Mesenchymal stem cell (in vitro differentiated cells and primary cell): ENCODE measurements at regions not wholly inside any gene's neighbourhood (a gene's known extent, or its start where the extent isn't known, plus 50 kb on each side); places are given as distances from the start of the nearest gene placed in this dataset.

ENCODE experiments used
- DNase-seq: peaks from one replicate; pipeline ENCODE4 v3.0.0-alpha.2; 2013
- H2AFZ ChIP-seq: one replicate; pipeline ENCODE4 v1.6.1; 2013; ENCODE audit warnings: low read depth, mild to moderate bottlenecking, control low read depth, inconsistent platforms, low read length, moderate library complexity
- H2AK5ac ChIP-seq: 2 replicates; pipeline ENCODE4 v1.6.1; 2013; ENCODE audit warnings: low read length, moderate library complexity, mild to moderate bottlenecking, inconsistent platforms; ENCODE audit not compliant: severe bottlenecking
- H2BK120ac ChIP-seq: one replicate; pipeline ENCODE4 v1.6.1; 2013; ENCODE audit warnings: low read depth, mild to moderate bottlenecking, inconsistent platforms, low read length, moderate library complexity
- H2BK12ac ChIP-seq, 2 experiments: one replicate each; pipeline ENCODE4 v1.6.1; 2013; ENCODE audit warnings: inconsistent platforms in 2 of 2, low read length in 2 of 2, mild to moderate bottlenecking in 2 of 2, moderate library complexity in 2 of 2, control low read depth in 1 of 2
- H2BK15ac ChIP-seq: one replicate; pipeline ENCODE4 v1.6.1; 2013; ENCODE audit warnings: mild to moderate bottlenecking, low read depth, inconsistent platforms; ENCODE audit not compliant: poor library complexity, severe bottlenecking
- H2BK5ac ChIP-seq: 2 replicates; pipeline ENCODE4 v1.6.1; 2013; ENCODE audit warnings: low read depth, mild to moderate bottlenecking, low read length, control low read depth, inconsistent platforms; ENCODE audit not compliant: poor library complexity, severe bottlenecking
- H3K14ac ChIP-seq, 2 experiments: one replicate each; pipeline ENCODE4 v1.6.1; 2013; ENCODE audit warnings: inconsistent platforms in 2 of 2, low read length in 2 of 2, control low read depth in 1 of 2, mild to moderate bottlenecking in 1 of 2, moderate library complexity in 1 of 2
- H3K18ac ChIP-seq, 2 experiments: one replicate each; pipeline ENCODE4 v1.6.1; 2013; ENCODE audit warnings: inconsistent platforms in 2 of 2, low read length in 2 of 2, control low read depth in 1 of 2, low read depth in 1 of 2, mild to moderate bottlenecking in 1 of 2
- H3K23ac ChIP-seq, 2 experiments: one replicate each; pipeline ENCODE4 v1.6.1; 2013; ENCODE audit warnings: inconsistent platforms in 2 of 2, low read length in 2 of 2, mild to moderate bottlenecking in 2 of 2, moderate library complexity in 2 of 2, control low read depth in 1 of 2
- H3K27ac ChIP-seq: 2 replicates; pipeline ENCODE4 v1.5.1; 2013; ENCODE audit warnings: mild to moderate bottlenecking, moderate library complexity, low read length, control low read depth, inconsistent platforms; ENCODE audit not compliant: poor library complexity, severe bottlenecking
- H3K27me3 ChIP-seq, 2 experiments: 2 replicates each; pipeline versions ENCODE4 v1.6.1 to v1.7.0; 2013; ENCODE audit warnings: low read length in 2 of 2, mild to moderate bottlenecking in 2 of 2, moderate library complexity in 2 of 2, control low read depth in 1 of 2, inconsistent platforms in 1 of 2; ENCODE audit not compliant: control insufficient read depth in 1 of 2, insufficient read depth in 1 of 2
- H3K36me3 ChIP-seq, 2 experiments: 2 replicates each; pipeline versions ENCODE4 v1.6.1 to v1.7.0; 2013; ENCODE audit warnings: low read length in 2 of 2, control low read depth in 1 of 2, inconsistent platforms in 1 of 2, low read depth in 1 of 2, mild to moderate bottlenecking in 1 of 2; ENCODE audit not compliant: insufficient read depth in 2 of 2, control insufficient read depth in 1 of 2
- H3K4ac ChIP-seq, 2 experiments: one replicate each; pipeline ENCODE4 v1.6.1; 2013; ENCODE audit warnings: inconsistent platforms in 2 of 2, low read length in 2 of 2, mild to moderate bottlenecking in 2 of 2, moderate library complexity in 2 of 2, control low read depth in 1 of 2, low read depth in 1 of 2
- H3K4me1 ChIP-seq: 2 replicates; pipeline ENCODE4 v1.6.1; 2013; ENCODE audit warnings: low read depth, low read length, control low read depth; ENCODE audit not compliant: control insufficient read depth, insufficient read depth
- H3K4me2 ChIP-seq: 2 replicates; pipeline ENCODE4 v1.6.1; 2013; ENCODE audit warnings: low read length, mild to moderate bottlenecking, inconsistent platforms; ENCODE audit not compliant: poor library complexity, severe bottlenecking
- H3K4me3 ChIP-seq, 2 experiments: 2 replicates each; pipeline versions ENCODE4 v1.5.1 to v1.7.0; 2013; ENCODE audit warnings: low read length in 2 of 2, mild to moderate bottlenecking in 2 of 2, control low read depth in 1 of 2, low read depth in 1 of 2; ENCODE audit not compliant: insufficient read depth in 1 of 2
- H3K79me1 ChIP-seq: replicated peaks from 2 replicates; pipeline ENCODE4 v1.6.1; 2013; ENCODE audit warnings: mild to moderate bottlenecking, control low read depth, low read length, inconsistent platforms; ENCODE audit not compliant: poor library complexity, severe bottlenecking
- H3K9ac ChIP-seq: 2 replicates; pipeline ENCODE4 v1.7.0; 2013; ENCODE audit warnings: mild to moderate bottlenecking, low read length, moderate library complexity
- H3K9me3 ChIP-seq: 2 replicates; pipeline ENCODE4 v1.7.0; 2013; ENCODE audit warnings: mild to moderate bottlenecking, low read length; ENCODE audit not compliant: control insufficient read depth
- H4K8ac ChIP-seq: one replicate; pipeline ENCODE4 v1.6.1; 2013; ENCODE audit warnings: inconsistent platforms, mild to moderate bottlenecking, low read length, moderate library complexity
- H4K91ac ChIP-seq: one replicate; pipeline ENCODE4 v1.6.1; 2013; ENCODE audit warnings: mild to moderate bottlenecking, low read length, inconsistent platforms
- WGBS: methylation state at CpG from one replicate; pipeline ENCODE4 v1.1.7; 2013; ENCODE audit warnings: mixed read lengths; 5-methylcytosine and 5-hydroxymethylcytosine counted together

DNA sequence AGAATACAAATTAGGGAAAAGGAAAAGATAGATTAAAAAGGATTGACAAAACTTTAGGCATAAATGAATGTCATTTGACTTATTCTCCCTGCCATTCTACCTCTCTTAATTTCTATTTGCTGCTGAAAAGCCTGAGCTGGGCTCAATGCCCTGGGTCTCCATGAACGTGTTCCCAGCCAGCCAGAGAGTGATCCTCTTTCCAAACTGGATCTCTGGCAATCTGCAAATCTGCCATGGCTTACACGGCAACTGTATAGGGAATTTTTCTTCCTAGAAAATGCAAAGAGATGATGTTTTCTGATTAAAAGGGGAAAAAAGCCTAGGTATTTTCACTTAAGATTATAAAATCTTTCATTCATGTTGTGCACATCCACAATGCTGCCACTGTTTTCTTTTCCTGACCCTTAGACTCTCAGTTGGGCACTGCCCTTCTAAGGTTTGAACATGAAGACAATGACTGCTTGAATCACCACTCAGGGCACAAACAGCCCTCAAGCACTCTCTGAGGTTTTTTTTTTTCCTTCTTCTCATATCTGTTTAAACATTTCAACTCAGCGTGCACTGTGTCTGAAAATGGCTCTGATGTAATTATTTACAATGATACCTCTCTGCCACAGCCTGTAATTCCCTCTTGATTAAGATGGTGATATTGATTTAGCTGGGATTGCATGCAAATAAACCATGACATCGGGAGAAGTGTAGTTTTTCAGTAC lies 60.3 kb downstream of the DACT1 start:
- Histone ChIP-seq H2BK12ac (no peak overlapping the region), H3K79me1 (no peaks in the 10 kb centered on the region), H2BK5ac (no peak overlapping the region), H4K8ac (no peak overlapping the region), H4K91ac (no peak overlapping the region), H3K9ac (no peak overlapping the region), H2BK120ac (no peak overlapping the region), H2AFZ (no peak overlapping the region), H3K14ac (no peak overlapping the region), H3K9me3 (no peaks in the 10 kb centered on the region), H3K23ac (no peak overlapping the region), H3K4ac (no peak overlapping the region), H3K27me3 (peaks cover 0 to 9% of the 10 kb centered on the region in 2 experiments), H3K27ac (no peak overlapping the region), H3K36me3 (no peaks in the 10 kb centered on the region), H3K18ac (no peak overlapping the region), H3K4me3 (no peak overlapping the region), H2BK15ac (no peak overlapping the region), H3K4me2 (no peak overlapping the region), H2AK5ac (no peak overlapping the region), H3K4me1 (peaks cover under 1% of the 10 kb centered on the region)
- 74% methylated on average over 3 of the region's 4 CpGs for WGBS
- no peak for DNase-seq

GRCh38 chr14:58699681-58700205 lies 62.0 kb downstream of the DACT1 start:
- Histone ChIP-seq H2BK12ac (no peak overlapping the region), H3K27me3 (peaks cover 0 to 13% of the 10 kb centered on the region in 2 experiments), H3K9me3 (no peaks in the 10 kb centered on the region), H3K18ac (no peak overlapping the region), H4K8ac (no peak overlapping the region), H3K4me1 (peaks cover 3% of the 10 kb centered on the region), H3K4me3 (no peak overlapping the region), H3K4me2 (no peak overlapping the region), H2BK15ac (no peak overlapping the region), H3K79me1 (no peaks in the 10 kb centered on the region), H2BK5ac (no peak overlapping the region), H4K91ac (no peak overlapping the region), H3K27ac (no peak overlapping the region), H3K23ac (no peak overlapping the region), H3K9ac (no peak overlapping the region), H2AK5ac (no peak overlapping the region), H3K4ac (no peak overlapping the region), H2AFZ (no peak overlapping the region), H3K14ac (no peak overlapping the region), H2BK120ac (no peak overlapping the region), H3K36me3 (no peaks in the 10 kb centered on the region)
- DNase-seq = no peak
- 88% methylated on average over 1 of the region's 1 CpG for WGBS

DNA sequence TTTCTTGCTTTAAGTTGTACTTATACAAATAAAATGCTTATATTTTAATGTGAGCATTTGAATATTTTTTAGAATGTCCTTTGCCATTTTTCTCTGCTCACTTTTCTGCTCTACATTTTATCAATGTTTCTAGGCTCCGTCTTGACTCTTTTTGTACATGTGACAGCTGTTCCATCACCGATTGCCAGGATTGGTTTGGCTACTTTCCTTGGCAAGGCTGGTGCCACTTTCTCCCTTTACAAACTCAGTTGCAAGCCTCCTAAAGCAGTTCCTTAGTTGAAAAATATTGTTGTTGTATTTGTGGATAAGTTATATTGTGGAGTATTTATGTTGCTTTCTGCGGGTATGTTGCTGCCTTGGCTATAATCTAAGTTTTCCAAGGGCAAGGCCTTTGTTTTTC lies 63.4 kb downstream of the DACT1 start:
- H4K8ac ChIP-seq = no peak overlapping the region
- no peak overlapping the region for H4K91ac ChIP-seq
- WGBS = 99% methylated on average over 3 of the region's 3 CpGs
- H3K4ac ChIP-seq = no peak overlapping the region
- no peak for DNase-seq
- H2AK5ac ChIP-seq = no peak overlapping the region
- no peak overlapping the region for H2AFZ ChIP-seq
- no peak overlapping the region for H3K4me3 ChIP-seq
- H3K27me3 ChIP-seq = peaks cover 0 to 13% of the 10 kb centered on the region in 2 experiments
- no peak overlapping the region for H3K23ac ChIP-seq
- H2BK15ac ChIP-seq = no peak overlapping the region
- H3K9ac ChIP-seq = no peak overlapping the region
- no peak overlapping the region for H2BK5ac ChIP-seq
- no peaks in the 10 kb centered on the region for H3K36me3 ChIP-seq
- H3K27ac ChIP-seq = no peak overlapping the region
- no peak overlapping the region for H2BK120ac ChIP-seq
- peaks cover 3% of the 10 kb centered on the region for H3K4me1 ChIP-seq
- H2BK12ac ChIP-seq = no peak overlapping the region
- H3K4me2 ChIP-seq = no peak overlapping the region
- H3K14ac ChIP-seq = no peak overlapping the region
- H3K79me1 ChIP-seq = no peaks in the 10 kb centered on the region
- no peak overlapping the region for H3K18ac ChIP-seq
- H3K9me3 ChIP-seq = no peaks in the 10 kb centered on the region

DNA sequence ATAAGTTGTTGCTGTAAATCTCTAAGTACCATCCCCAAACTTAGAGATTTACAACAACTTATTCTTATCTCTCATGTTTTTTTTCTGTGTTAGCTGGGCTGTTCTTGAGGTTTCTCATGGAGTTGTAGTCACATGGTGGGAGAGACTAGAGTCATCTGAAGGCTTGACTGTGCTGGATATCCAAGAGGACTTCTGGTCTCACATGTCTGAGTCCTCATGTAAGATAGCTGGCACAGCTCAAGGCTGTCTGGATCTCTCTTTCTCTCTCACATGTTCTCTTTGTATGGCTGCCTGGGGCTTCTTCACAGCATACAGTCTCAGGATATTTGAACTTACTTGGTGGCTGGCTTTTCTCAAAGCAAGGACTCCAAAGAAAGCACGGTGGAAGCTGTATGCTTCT lies 63.8 kb downstream of the DACT1 start:
- Histone ChIP-seq H3K23ac (no peak overlapping the region), H3K9ac (no peak overlapping the region), H3K9me3 (no peaks in the 10 kb centered on the region), H3K27me3 (peaks cover 0 to 13% of the 10 kb centered on the region in 2 experiments), H3K4me3 (no peak overlapping the region), H3K18ac (no peak overlapping the region), H2BK120ac (no peak overlapping the region), H3K14ac (no peak overlapping the region), H4K91ac (no peak overlapping the region), H4K8ac (no peak overlapping the region), H2BK15ac (no peak overlapping the region), H3K36me3 (no peaks in the 10 kb centered on the region), H3K4me1 (peaks cover 3% of the 10 kb centered on the region), H3K27ac (no peak overlapping the region), H3K4me2 (no peak overlapping the region), H2BK5ac (no peak overlapping the region), H2AK5ac (no peak overlapping the region), H2BK12ac (no peak overlapping the region), H3K79me1 (no peaks in the 10 kb centered on the region), H3K4ac (no peak overlapping the region), H2AFZ (no peak overlapping the region)
- 71% methylated on average over 1 of the region's 1 CpG for WGBS
- no peak for DNase-seq
